GM13976 (cell line): ENCODE measurements at regions not wholly inside any gene's neighbourhood (a gene's known extent, or its start where the extent isn't known, plus 50 kb on each side); places are given as distances from the start of the nearest gene placed in this dataset.

Source experiments
- DNase-seq: peaks from one replicate; pipeline ENCODE4 v3.0.0; 2012; ENCODE audit warnings: low spot score
- in situ Hi-C: fragments of 300-500 bp; cut with MboI; formaldehyde crosslinking; loops from one replicate; pipeline ENCODE4 v1.12.0; 2022; ENCODE audit warnings: low sequenced_read_pairs, mixed read lengths, inconsistent platforms; ENCODE audit not compliant: unreplicated experiment
- TF ChIP-seq, protein P1 (sequence below): IDR thresholded peaks from 2 replicates; pipeline ENCODE4 v1.5.1; 2012; ENCODE audit warnings: borderline replicate concordance, mild to moderate bottlenecking; ENCODE audit not compliant: insufficient read depth; ENCODE audit errors: extremely low read depth, missing control alignments, control extremely low read depth

DNA sequence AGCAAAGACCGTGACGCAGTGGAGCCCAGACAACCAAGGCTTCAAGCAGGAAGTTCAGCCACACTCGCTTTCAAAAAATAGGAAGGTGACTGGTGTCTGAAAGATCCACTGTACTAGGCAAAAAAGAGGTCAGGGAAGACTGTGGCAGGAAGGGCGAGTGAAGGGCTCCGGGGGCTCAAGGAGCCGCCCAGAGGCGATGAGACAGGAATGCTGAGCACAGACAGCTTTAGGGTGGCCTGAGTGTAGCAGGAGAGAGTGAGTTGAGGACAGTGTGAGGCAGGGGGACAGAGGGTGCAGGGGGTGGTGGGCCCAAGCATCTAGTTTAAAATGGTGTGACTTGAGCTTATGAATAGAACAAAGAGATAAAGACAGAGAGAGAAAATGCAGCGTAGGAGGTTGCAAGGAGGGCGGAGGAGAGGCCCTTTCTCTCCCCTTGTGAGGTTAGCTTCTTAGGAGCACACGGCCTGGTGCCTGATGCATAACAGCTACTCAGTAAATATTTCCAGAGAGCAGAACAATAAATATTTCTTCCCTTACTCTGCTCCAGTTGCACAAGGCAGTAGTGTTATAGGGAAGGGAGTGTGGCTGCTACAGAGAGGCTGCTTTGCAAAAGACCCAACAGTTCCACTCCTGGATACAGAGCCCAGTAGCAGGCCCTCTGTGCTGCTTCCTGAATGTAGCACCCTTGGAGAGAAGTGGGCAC is 789.7 kb upstream of the RAB6C start:
- in situ Hi-C loops: no loop called here

DNA sequence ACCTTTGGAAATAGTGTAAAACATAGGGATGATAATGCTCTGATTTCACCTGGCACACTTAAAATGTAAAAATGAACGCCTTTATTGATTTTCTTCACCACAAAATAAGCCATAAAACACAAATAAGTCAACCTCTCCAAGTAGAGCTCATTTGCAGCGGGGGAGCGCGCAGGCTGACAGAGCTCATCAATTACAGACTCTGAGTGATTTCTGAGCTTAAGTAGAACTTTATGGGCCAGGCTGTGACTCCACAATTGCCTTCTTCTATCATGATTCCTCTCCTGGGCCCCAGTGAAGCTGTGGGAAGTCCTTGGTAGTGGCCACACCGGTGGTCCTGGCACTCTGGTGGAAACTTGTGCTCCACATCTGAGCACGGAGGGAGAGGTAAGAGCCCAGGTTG is 789.0 kb upstream of the RAB6C start:
- DNase-seq: no peak
- TF ChIP-seq, protein P1, sequence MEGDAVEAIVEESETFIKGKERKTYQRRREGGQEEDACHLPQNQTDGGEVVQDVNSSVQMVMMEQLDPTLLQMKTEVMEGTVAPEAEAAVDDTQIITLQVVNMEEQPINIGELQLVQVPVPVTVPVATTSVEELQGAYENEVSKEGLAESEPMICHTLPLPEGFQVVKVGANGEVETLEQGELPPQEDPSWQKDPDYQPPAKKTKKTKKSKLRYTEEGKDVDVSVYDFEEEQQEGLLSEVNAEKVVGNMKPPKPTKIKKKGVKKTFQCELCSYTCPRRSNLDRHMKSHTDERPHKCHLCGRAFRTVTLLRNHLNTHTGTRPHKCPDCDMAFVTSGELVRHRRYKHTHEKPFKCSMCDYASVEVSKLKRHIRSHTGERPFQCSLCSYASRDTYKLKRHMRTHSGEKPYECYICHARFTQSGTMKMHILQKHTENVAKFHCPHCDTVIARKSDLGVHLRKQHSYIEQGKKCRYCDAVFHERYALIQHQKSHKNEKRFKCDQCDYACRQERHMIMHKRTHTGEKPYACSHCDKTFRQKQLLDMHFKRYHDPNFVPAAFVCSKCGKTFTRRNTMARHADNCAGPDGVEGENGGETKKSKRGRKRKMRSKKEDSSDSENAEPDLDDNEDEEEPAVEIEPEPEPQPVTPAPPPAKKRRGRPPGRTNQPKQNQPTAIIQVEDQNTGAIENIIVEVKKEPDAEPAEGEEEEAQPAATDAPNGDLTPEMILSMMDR: no peak
- in situ Hi-C loops: no loop called here

More for the DNA sequence above, 789.7 kb upstream of the RAB6C start:
- TF ChIP-seq, protein P1: no peak
- no peak for DNase-seq

DNA sequence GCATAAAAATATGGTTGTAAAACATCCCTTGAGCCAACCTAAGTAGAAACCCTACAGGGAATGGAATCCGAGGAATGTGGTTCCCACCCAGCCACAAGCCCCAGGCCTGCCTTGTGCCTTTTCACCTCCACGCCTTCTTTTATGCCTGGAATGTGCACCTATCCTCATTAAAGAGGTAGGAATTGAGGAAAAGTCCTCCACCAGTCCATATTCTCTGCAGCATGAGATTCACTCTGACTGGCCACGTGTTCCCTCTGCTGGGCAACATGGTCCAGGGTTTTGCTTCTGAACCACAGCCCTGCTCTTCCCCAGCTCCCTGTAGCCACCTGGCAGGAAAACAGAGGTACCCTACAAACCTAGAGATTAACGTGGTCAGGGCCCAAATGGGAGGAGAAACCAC is 787.9 kb upstream of the RAB6C start:
- in situ Hi-C loops: no loop called here
- DNase-seq: no peak
- TF ChIP-seq, protein P1: no peak

DNA sequence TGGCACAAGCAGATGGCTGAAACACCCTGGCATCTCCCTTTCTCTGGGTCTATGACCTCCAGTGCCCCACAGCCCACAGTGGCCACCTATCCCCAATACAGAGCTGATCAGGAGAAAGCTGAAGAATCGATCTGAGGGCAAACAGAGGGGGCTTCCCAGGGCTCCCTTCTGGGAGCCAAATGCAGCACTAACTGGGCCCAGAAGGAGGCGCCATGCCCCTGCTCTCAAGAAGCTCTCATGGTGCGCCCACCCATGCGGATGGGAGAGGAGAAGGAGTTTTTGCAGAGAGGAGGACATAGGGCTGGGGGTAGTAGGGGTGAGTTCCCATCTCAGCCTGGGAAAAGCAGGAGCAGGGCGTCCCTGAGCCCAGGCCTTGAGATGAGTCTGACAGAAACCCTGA is 787.3 kb upstream of the RAB6C start:
- in situ Hi-C loops: no loop called here
- TF ChIP-seq, protein P1: no peak
- no peak for DNase-seq

DNA sequence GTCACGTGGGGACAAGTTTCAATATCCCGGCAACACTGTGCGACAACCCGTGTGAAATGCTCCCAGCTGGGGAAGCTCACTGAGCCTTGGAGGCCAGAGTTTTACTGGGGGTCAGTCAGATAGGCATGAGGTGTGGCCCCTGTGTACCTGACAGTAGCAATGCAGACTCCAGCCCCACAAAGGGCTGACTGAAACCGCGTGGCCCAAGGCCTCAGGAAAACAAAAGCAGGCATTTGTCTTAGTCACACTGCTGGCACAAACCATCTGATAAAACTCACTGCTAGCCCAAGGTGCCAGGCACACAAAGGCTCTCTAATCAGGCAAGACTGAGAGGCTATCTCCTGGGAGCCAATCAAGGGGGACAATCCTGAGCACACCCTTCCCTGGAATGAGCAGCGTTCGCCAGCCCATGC is 786.6 kb upstream of the RAB6C start:
- TF ChIP-seq, protein P1: no peak
- in situ Hi-C loops: no loop called here
- no peak for DNase-seq

DNA sequence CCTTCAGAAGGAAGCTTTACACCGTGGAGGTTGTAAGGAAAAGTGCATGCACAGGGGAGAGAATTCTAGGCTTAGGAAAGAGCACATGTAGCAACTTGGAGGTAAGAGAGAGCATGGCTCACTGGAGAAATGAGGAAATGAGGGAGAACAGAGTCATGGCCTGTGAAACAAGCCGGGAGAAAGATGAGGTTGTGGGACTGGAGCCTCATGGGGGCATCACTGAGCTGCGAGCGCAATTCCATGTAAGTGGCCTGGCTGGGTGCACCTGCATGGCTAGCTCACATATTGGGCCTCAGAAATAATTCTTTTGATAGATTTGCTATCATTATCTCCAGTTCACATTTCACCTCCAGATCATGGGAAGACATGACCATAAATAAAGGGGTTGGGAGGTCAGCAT is 785.5 kb upstream of the RAB6C start:
- in situ Hi-C loops: no loop called here

More for the DNA sequence above, 785.5 kb upstream of the RAB6C start:
- no peak for DNase-seq
- TF ChIP-seq, protein P1: no peak
